ENCODE measurements at regions not wholly inside any gene's neighbourhood (a gene's known extent, or its start where the extent isn't known, plus 50 kb on each side); places are given as distances from the start of the nearest gene placed in this dataset.

GRCh38 chr5:112656451-112656850 is 81.2 kb upstream of the APC start:
- in situ Hi-C loops (cut with MboI), result no loop called here
- DNase-seq (ENCODE audit: extremely low read depth in 1 of 4, low spot score in 3 of 4), result no peak
- Histone ChIP-seq H3K4me1 (replicated peaks in 1 of 2; ENCODE audit: control insufficient read depth in 2 of 2, insufficient read depth in 2 of 2, low read length in 2 of 2) (no peaks in the 10 kb centered on the region; a peak in 1 of 5 replicates), H2AFZ (ENCODE audit: low read depth, low read length) (no peak overlapping the region), H3K9me3 (replicated peaks; ENCODE audit: control insufficient read depth, insufficient read depth, low read depth, low read length) (no peaks in the 10 kb centered on the region), H3K27ac (ENCODE audit: extremely low read depth, low read depth, low read length) (no peak overlapping the region), H3K27me3 (ENCODE audit: control insufficient read depth in 2 of 2, insufficient read depth in 2 of 2, low read length in 2 of 2) (no peaks in the 10 kb centered on the region; a peak in 2 of 5 replicates), H3K4me2 (ENCODE audit: insufficient read depth, low read length) (no peak overlapping the region), H3K9me1 (ENCODE audit: control insufficient read depth, insufficient read depth, low read length) (no peaks in the 10 kb centered on the region), H3K79me2 (ENCODE audit: control insufficient read depth, insufficient read depth, low read length) (no peaks in the 10 kb centered on the region), H3K4me3 (no peak overlapping the region), H3K9ac (ENCODE audit: insufficient read depth in 1 of 2, low read depth in 2 of 2, low read length in 2 of 2) (no peak overlapping the region), H3K36me3 (ENCODE audit: control insufficient read depth, insufficient read depth, low read length) (no peaks in the 10 kb centered on the region), H4K20me1 (replicated peaks; ENCODE audit: control insufficient read depth, insufficient read depth, low read length) (no peaks in the 10 kb centered on the region)
- ChIA-PET POLR2A (no interaction called here), CTCF (ENCODE audit: low intra/inter-chr PET ratio) (no interaction called here)
- TF ChIP-seq, protein P1, sequence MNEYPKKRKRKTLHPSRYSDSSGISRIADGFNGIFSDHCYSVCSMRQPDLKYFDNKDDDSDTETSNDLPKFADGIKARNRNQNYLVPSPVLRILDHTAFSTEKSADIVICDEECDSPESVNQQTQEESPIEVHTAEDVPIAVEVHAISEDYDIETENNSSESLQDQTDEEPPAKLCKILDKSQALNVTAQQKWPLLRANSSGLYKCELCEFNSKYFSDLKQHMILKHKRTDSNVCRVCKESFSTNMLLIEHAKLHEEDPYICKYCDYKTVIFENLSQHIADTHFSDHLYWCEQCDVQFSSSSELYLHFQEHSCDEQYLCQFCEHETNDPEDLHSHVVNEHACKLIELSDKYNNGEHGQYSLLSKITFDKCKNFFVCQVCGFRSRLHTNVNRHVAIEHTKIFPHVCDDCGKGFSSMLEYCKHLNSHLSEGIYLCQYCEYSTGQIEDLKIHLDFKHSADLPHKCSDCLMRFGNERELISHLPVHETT (CRISPR knock-in tag; conservative IDR thresholded peaks at IDR 0.05 in 1 of 2, IDR thresholded peaks at IDR 0.05 in 1 of 2), result no peak
- TF ChIP-seq SIX5 (IDR thresholded peaks at IDR 0.05; ENCODE audit: borderline replicate concordance in 1 of 2, insufficient read depth in 1 of 2, low read depth in 1 of 2, low read length in 2 of 2), result no peak
- no peak for TF ChIP-seq PCBP1 (IDR thresholded peaks at IDR 0.05; ENCODE audit: low read depth, low read length, poor library complexity, severe bottlenecking)
- TF ChIP-seq TGIF2 (CRISPR knock-in tag; IDR thresholded peaks at IDR 0.05), result no peak
- no peak for ATAC-seq
- 6% methylated on average over 2 of the region's 2 CpGs for WGBS (ENCODE audit: insufficient coverage, low coverage, missing lambda C conversion rate)
- intact Hi-C loops (cut with micrococcal nuclease), result no loop called here
- no peak for FAIRE-seq
- BruUV-seq (replicated peaks), result no TSS peak
